Uterus (tissue), 2 donors: ENCODE measurements at regions not wholly inside any gene's neighbourhood (a gene's known extent, or its start where the extent isn't known, plus 50 kb on each side); places are given as distances from the start of the nearest gene placed in this dataset.

Experiments used
- POLR2A ChIP-seq, 2 donors: fragments of 450-650 bp; IDR thresholded peaks; one replicate each; pipeline ENCODE4 v1.6.1; 2016; ENCODE audit warnings: antibody characterized with exemption in 2 of 2, mild to moderate bottlenecking in 1 of 2, moderate library complexity in 1 of 2
- TF ChIP-seq, protein P1 (sequence below), 4 experiments: fragments of 200-600 bp in 2 of 4; fragments of 450-650 bp in 2 of 4; sonication (generic) in 2 of 4; IDR thresholded peaks; one replicate each; pipeline ENCODE4 v1.5.1; 2016 to 2019; ENCODE audit warnings: antibody characterized with exemption in 4 of 4, mild to moderate bottlenecking in 2 of 4, moderate library complexity in 1 of 4

DNA sequence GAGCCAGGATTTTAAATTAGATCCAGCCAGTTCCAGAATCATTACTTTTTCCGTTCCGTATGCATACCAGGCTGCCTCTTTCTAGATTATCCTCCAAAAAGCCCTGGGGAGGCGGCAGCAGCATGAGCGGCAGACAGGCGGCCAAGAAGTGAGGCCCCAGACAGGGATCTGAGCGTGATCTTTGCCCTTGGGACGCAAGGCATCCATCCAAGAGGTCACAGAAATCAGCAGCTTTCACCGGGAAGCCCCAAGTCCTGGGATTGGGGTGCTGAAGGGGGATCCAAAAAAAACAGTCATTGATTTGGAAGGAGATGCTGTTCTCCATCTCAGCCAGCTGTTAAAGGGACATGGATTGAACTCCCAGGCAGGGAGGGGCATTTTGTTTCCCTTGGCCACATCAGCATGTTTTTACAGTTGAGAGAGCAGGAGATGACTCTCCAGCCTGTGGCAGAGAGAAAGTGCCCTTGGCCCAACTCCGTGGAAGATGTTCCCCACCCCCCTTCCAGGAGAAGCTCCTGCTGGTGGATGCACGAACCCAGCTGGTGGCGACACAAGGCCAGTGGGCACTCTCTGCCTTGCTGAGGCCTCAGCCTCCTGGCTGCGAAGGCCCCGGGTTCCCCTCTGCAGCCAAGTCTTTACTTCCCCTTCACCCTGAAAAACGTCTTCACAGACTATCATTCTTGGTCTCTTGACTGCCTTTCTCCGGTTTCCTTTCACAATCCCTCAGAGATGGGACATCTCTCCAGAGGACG is 265.6 kb downstream of the ANAPC1 start:
- no peak for TF ChIP-seq POLR2A (IDR thresholded peaks at IDR 0.05)
- TF ChIP-seq, protein P1, sequence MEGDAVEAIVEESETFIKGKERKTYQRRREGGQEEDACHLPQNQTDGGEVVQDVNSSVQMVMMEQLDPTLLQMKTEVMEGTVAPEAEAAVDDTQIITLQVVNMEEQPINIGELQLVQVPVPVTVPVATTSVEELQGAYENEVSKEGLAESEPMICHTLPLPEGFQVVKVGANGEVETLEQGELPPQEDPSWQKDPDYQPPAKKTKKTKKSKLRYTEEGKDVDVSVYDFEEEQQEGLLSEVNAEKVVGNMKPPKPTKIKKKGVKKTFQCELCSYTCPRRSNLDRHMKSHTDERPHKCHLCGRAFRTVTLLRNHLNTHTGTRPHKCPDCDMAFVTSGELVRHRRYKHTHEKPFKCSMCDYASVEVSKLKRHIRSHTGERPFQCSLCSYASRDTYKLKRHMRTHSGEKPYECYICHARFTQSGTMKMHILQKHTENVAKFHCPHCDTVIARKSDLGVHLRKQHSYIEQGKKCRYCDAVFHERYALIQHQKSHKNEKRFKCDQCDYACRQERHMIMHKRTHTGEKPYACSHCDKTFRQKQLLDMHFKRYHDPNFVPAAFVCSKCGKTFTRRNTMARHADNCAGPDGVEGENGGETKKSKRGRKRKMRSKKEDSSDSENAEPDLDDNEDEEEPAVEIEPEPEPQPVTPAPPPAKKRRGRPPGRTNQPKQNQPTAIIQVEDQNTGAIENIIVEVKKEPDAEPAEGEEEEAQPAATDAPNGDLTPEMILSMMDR (IDR thresholded peaks at IDR 0.05): no peak
